GM12878 (cell line): ENCODE measurements at regions not wholly inside any gene's neighbourhood (a gene's known extent, or its start where the extent isn't known, plus 50 kb on each side); places are given as distances from the start of the nearest gene placed in this dataset.

Experiments
- ATAC-seq: fragments of 200-7000 bp; cut with Tn5 transposase; 3 replicates; pipeline ENCODE4 v1.9.1; 2020; ENCODE audit warnings: mild to moderate bottlenecking, moderate library complexity
- BruUV-seq: library from RNA; stranded (reverse); fragments of 400-500 nt; replicated peaks from 2 replicates; lab custom pipeline; 2021; lab: Mats Ljungman, UMichigan
- CTCF ChIA-PET: fragments of 300-600 bp; sonication (Branson Sonifier 250); formaldehyde crosslinking; extraction: SDS; loops from one replicate; lab custom pipeline; 2021; ENCODE audit warnings: inconsistent platforms; lab: Yijun Ruan, JAX
- POLR2A ChIA-PET: fragments of 350-600 bp; formaldehyde crosslinking; extraction: SDS; loops from one replicate; lab custom pipeline; 2021; ENCODE audit warnings: inconsistent platforms; lab: Charles Lee
- RAD21 ChIA-PET: fragments of 300-600 bp; sonication (Branson Sonifier 250); formaldehyde crosslinking; loops from one replicate; lab custom pipeline; 2023; ENCODE audit warnings: antibody characterized with exemption; ENCODE audit not compliant: unreplicated experiment; lab: Charles Lee
- SMC1A ChIA-PET: fragments of 300-600 bp; sonication (Branson Sonifier 250); formaldehyde crosslinking; loops from one replicate; lab custom pipeline; 2023; ENCODE audit not compliant: unreplicated experiment, uncharacterized antibody; lab: Charles Lee
- DNase-seq: peaks from one replicate; pipeline ENCODE4 v3.0.0-alpha.2; 2011; ENCODE audit warnings: low read depth, low spot score
- FAIRE-seq: peaks from 3 replicates; lab custom pipeline; 2011; peaks lifted over from hg19 to GRCh38; lab: Jason Lieb, UNC
- H2AFZ ChIP-seq: 2 replicates; pipeline ENCODE4 v1.6.0; 2011; ENCODE audit warnings: low read depth, low read length, control low read depth; ENCODE audit not compliant: control insufficient read depth
- H3K27ac ChIP-seq: 2 replicates; pipeline ENCODE4 v1.5.1; 2011; ENCODE audit warnings: control low read depth; ENCODE audit not compliant: control insufficient read depth, insufficient read depth
- H3K27me3 ChIP-seq, 2 experiments: replicated peaks in 1 of 2; 2 replicates each; pipeline versions ENCODE4 v1.6.0 to v1.6.1; 2011; ENCODE audit warnings: low read length in 1 of 2; ENCODE audit not compliant: control insufficient read depth in 2 of 2, insufficient read depth in 2 of 2
- H3K36me3 ChIP-seq, 2 experiments: 2 replicates each; pipeline ENCODE4 v1.5.1; 2011; ENCODE audit warnings: low read length in 1 of 2; ENCODE audit not compliant: control insufficient read depth in 2 of 2, insufficient read depth in 2 of 2
- H3K4me1 ChIP-seq: 2 replicates; pipeline ENCODE4 v1.6.1; 2011; ENCODE audit warnings: mild to moderate bottlenecking, low read length, moderate library complexity, mixed read lengths; ENCODE audit not compliant: control insufficient read depth, insufficient read depth
- H3K4me2 ChIP-seq: 2 replicates; pipeline ENCODE4 v1.6.0; 2011; ENCODE audit warnings: control low read depth; ENCODE audit not compliant: control insufficient read depth, insufficient read depth
- H3K4me3 ChIP-seq: fragments of 200-600 bp; sonication (generic); 2 replicates; pipeline ENCODE4 v1.5.1; 2016
- H3K79me2 ChIP-seq: 2 replicates; pipeline ENCODE4 v1.6.0; 2011; ENCODE audit warnings: low read length; ENCODE audit not compliant: control insufficient read depth, insufficient read depth
- H3K9ac ChIP-seq: 2 replicates; pipeline ENCODE4 v1.8.0; 2011; ENCODE audit warnings: low read length, control low read depth, mixed read lengths; ENCODE audit not compliant: control insufficient read depth, insufficient read depth
- H3K9me3 ChIP-seq: replicated peaks from 3 replicates; pipeline ENCODE4 v1.5.1; 2011; ENCODE audit warnings: mild to moderate bottlenecking, low read length; ENCODE audit not compliant: control insufficient read depth, insufficient read depth
- H4K20me1 ChIP-seq: 2 replicates; pipeline ENCODE4 v1.6.0; 2011; ENCODE audit not compliant: control insufficient read depth, insufficient read depth
- BMI1 ChIP-seq: fragments of 450-650 bp; IDR thresholded peaks from 2 replicates; pipeline ENCODE4 v1.6.1; 2016; ENCODE audit warnings: mild to moderate bottlenecking, moderate library complexity, borderline replicate concordance
- CBFB ChIP-seq: IDR thresholded peaks from 2 replicates; pipeline ENCODE4 v1.6.1; 2016; ENCODE audit warnings: antibody characterized with exemption, low read depth
- CEBPZ ChIP-seq: fragments of 150-350 bp; IDR thresholded peaks from 2 replicates; pipeline ENCODE4 v1.6.1; 2016; ENCODE audit warnings: low read depth, low read length
- GABPA ChIP-seq: IDR thresholded peaks from 2 replicates; pipeline ENCODE4 v1.6.1; 2014; ENCODE audit warnings: antibody characterized with exemption, low read depth, mild to moderate bottlenecking, inconsistent platforms
- KLF5 ChIP-seq: fragments of 450-650 bp; IDR thresholded peaks from 2 replicates; pipeline ENCODE4 v1.6.1; 2014; ENCODE audit warnings: mild to moderate bottlenecking; ENCODE audit not compliant: partially characterized antibody
- MXI1 ChIP-seq: fragments of 150-350 bp; IDR thresholded peaks from 2 replicates; pipeline ENCODE4 v1.6.1; 2011; ENCODE audit warnings: low read depth, mild to moderate bottlenecking, inconsistent platforms, low read length, improper control_type of control experiment
- MYB ChIP-seq: fragments of 150-350 bp; IDR thresholded peaks from 2 replicates; pipeline ENCODE4 v1.6.1; 2014; ENCODE audit warnings: mild to moderate bottlenecking, low read depth, low read length, borderline replicate concordance
- NR2C2 ChIP-seq: IDR thresholded peaks from 2 replicates; pipeline ENCODE4 v1.6.1; 2011; ENCODE audit warnings: borderline replicate concordance, low read depth; ENCODE audit not compliant: control insufficient read depth, insufficient read length
- NRF1 ChIP-seq: conservative IDR thresholded peaks from 2 replicates; pipeline ENCODE4 v1.6.1; 2011; ENCODE audit warnings: mild to moderate bottlenecking, low read depth, low read length, improper control_type of control experiment
- POLR2AphosphoS5 ChIP-seq: IDR thresholded peaks from 2 replicates; pipeline ENCODE4 v1.6.1; 2011; ENCODE audit warnings: mild to moderate bottlenecking, low read length, inconsistent platforms
- SUZ12 ChIP-seq: fragments of 200-600 bp; sonication (generic); IDR thresholded peaks from one replicate; pipeline ENCODE4 v1.6.1; 2018; ENCODE audit warnings: antibody characterized with exemption, mild to moderate bottlenecking; ENCODE audit not compliant: unreplicated experiment
- ZBED1 ChIP-seq: IDR thresholded peaks from 2 replicates; pipeline ENCODE4 v1.6.1; 2016; ENCODE audit warnings: borderline replicate concordance
- ZBTB11 ChIP-seq: fragments of 450-650 bp; formaldehyde crosslinking; IDR thresholded peaks from 2 replicates; pipeline ENCODE4 v1.5.0; 2022; ENCODE audit warnings: mild to moderate bottlenecking, missing genetic modification characterization
- WGBS: methylation state at CpG from one replicate; pipeline ENCODE4 v1.1.6; 2016; ENCODE audit warnings: low lambda C conversion rate; ENCODE audit not compliant: insufficient replicate concordance, insufficient coverage; ENCODE audit errors: missing lambda C conversion rate; 5-methylcytosine and 5-hydroxymethylcytosine counted together
- in situ Hi-C: fragments of 300-500 bp; cut with MboI; formaldehyde crosslinking; loops from 9 replicates; pipeline ENCODE4 v1.14.3; 2018; ENCODE audit warnings: mixed read lengths
- intact Hi-C: fragments of 100-400 bp; cut with micrococcal nuclease; formaldehyde crosslinking; loops from one replicate; pipeline ENCODE4 v1.14.2; 2022; ENCODE audit not compliant: unreplicated experiment
- TF ChIP-seq, protein P1 (sequence below): fragments of 450-650 bp; IDR thresholded peaks from 2 replicates; pipeline ENCODE4 v1.6.1; 2017; ENCODE audit warnings: mild to moderate bottlenecking, moderate library complexity

- H3K27ac ChIP-seq = no peak overlapping the region
- FAIRE-seq (no peak), ATAC-seq (no peak), DNase-seq (no peak)
- H3K4me1 ChIP-seq = no peaks in the 10 kb centered on the region
- H3K9ac ChIP-seq = no peak overlapping the region
- no peak overlapping the region for H3K4me3 ChIP-seq
- H3K27me3 ChIP-seq = no peaks in the 10 kb centered on the region
- no peak overlapping the region for H3K4me2 ChIP-seq
- 73% methylated on average over 4 of the region's 4 CpGs for WGBS
- H4K20me1 ChIP-seq = no peaks in the 10 kb centered on the region
- BruUV-seq = no TSS peak
- no peaks in the 10 kb centered on the region for H3K9me3 ChIP-seq
- intact Hi-C loops (no loop called here), in situ Hi-C loops (no loop called here)
- no peaks in the 10 kb centered on the region for H3K79me2 ChIP-seq
- no peaks in the 10 kb centered on the region for H3K36me3 ChIP-seq
- RAD21 ChIA-PET = no interaction called here
- CTCF ChIA-PET = no interaction called here
- POLR2A ChIA-PET = no interaction called here
- SMC1A ChIA-PET = no interaction called here
- no peak overlapping the region for H2AFZ ChIP-seq
- TF ChIP-seq CEBPZ (no peak), GABPA (no peak), POLR2AphosphoS5 (no peak), NR2C2 (no peak), MXI1 (no peak), MYB (no peak), KLF5 (no peak), SUZ12 (no peak), ZBED1 (no peak), BMI1 (no peak), NRF1 (no peak), CBFB (no peak), ZBTB11 (CRISPR knock-in tag) (no peak)
- TF ChIP-seq, protein P1, sequence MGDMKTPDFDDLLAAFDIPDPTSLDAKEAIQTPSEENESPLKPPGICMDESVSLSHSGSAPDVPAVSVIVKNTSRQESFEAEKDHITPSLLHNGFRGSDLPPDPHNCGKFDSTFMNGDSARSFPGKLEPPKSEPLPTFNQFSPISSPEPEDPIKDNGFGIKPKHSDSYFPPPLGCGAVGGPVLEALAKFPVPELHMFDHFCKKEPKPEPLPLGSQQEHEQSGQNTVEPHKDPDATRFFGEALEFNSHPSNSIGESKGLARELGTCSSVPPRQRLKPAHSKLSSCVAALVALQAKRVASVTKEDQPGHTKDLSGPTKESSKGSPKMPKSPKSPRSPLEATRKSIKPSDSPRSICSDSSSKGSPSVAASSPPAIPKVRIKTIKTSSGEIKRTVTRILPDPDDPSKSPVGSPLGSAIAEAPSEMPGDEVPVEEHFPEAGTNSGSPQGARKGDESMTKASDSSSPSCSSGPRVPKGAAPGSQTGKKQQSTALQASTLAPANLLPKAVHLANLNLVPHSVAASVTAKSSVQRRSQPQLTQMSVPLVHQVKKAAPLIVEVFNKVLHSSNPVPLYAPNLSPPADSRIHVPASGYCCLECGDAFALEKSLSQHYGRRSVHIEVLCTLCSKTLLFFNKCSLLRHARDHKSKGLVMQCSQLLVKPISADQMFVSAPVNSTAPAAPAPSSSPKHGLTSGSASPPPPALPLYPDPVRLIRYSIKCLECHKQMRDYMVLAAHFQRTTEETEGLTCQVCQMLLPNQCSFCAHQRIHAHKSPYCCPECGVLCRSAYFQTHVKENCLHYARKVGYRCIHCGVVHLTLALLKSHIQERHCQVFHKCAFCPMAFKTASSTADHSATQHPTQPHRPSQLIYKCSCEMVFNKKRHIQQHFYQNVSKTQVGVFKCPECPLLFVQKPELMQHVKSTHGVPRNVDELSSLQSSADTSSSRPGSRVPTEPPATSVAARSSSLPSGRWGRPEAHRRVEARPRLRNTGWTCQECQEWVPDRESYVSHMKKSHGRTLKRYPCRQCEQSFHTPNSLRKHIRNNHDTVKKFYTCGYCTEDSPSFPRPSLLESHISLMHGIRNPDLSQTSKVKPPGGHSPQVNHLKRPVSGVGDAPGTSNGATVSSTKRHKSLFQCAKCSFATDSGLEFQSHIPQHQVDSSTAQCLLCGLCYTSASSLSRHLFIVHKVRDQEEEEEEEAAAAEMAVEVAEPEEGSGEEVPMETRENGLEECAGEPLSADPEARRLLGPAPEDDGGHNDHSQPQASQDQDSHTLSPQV = no peak
These were observed 355.0 kb downstream of the SH3BGRL start for GRCh38 chrX:81556880-81557279.
